Esophagus muscularis mucosa (tissue), 4 donors: ENCODE measurements at regions not wholly inside any gene's neighbourhood (a gene's known extent, or its start where the extent isn't known, plus 50 kb on each side); places are given as distances from the start of the nearest gene placed in this dataset.

Experiments
- DNase-seq: peaks from one replicate; pipeline ENCODE4 v3.0.0-alpha.2; 2017; ENCODE audit errors: extremely low spot score
- H3K27ac ChIP-seq, 4 donors: fragments of 200-600 bp; sonication (generic); replicated peaks in 1 of 4; 1 replicate in 3 of 4; 2 replicates in 1 of 4; pipeline ENCODE4 v1.5.1; 2016 to 2019; ENCODE audit warnings: mild to moderate bottlenecking in 1 of 4
- H3K27me3 ChIP-seq, 4 donors: fragments of 200-600 bp; sonication (generic); one replicate each; pipeline versions ENCODE4 v1.5.1 to v1.6.0; 2016 to 2019
- H3K36me3 ChIP-seq, 4 donors: fragments of 200-600 bp; sonication (generic); one replicate each; pipeline ENCODE4 v1.5.1; 2016 to 2019
- H3K4me1 ChIP-seq, 4 donors: fragments of 200-600 bp; sonication (generic); one replicate each; pipeline ENCODE4 v1.5.1; 2016 to 2019
- H3K4me3 ChIP-seq, 4 donors: fragments of 200-600 bp; sonication (generic); 1 replicate in 2 of 4; 2 replicates in 2 of 4; pipeline ENCODE4 v1.5.1; 2016 to 2019; ENCODE audit warnings: mild to moderate bottlenecking in 4 of 4, moderate library complexity in 1 of 4
- H3K9me3 ChIP-seq, 4 donors: fragments of 200-600 bp; sonication (generic); 1 replicate in 3 of 4; 2 replicates in 1 of 4; pipeline ENCODE4 v1.5.1; 2016 to 2019
- CTCF ChIP-seq, 3 experiments: fragments of 200-600 bp in 2 of 3; fragments of 450-650 bp in 1 of 3; sonication (generic) in 2 of 3; IDR thresholded peaks; one replicate each; pipeline ENCODE4 v1.5.1; 2017 to 2019; ENCODE audit warnings: antibody characterized with exemption in 3 of 3, mild to moderate bottlenecking in 2 of 3, moderate library complexity in 1 of 3
- EP300 ChIP-seq: sonication (generic); formaldehyde crosslinking; IDR thresholded peaks from one replicate; pipeline ENCODE4 v1.6.1; 2017; ENCODE audit warnings: antibody characterized with exemption
- POLR2A ChIP-seq: fragments of 450-650 bp; IDR thresholded peaks from one replicate; pipeline ENCODE4 v1.6.1; 2017; ENCODE audit warnings: antibody characterized with exemption, moderate library complexity, mild to moderate bottlenecking, low read depth
- POLR2AphosphoS5 ChIP-seq, 2 donors: sonication (generic); formaldehyde crosslinking; IDR thresholded peaks; one replicate each; pipeline ENCODE4 v1.6.1; 2017; ENCODE audit warnings: antibody characterized with exemption in 2 of 2
- WGBS: methylation state at CpG from one replicate; pipeline ENCODE4 v1.1.5; 2018; 5-methylcytosine and 5-hydroxymethylcytosine counted together
- intact Hi-C: fragments of 100-400 bp; cut with DNase I; formaldehyde crosslinking; loops from one replicate; pipeline ENCODE4 v1.15.1; 2023

DNA sequence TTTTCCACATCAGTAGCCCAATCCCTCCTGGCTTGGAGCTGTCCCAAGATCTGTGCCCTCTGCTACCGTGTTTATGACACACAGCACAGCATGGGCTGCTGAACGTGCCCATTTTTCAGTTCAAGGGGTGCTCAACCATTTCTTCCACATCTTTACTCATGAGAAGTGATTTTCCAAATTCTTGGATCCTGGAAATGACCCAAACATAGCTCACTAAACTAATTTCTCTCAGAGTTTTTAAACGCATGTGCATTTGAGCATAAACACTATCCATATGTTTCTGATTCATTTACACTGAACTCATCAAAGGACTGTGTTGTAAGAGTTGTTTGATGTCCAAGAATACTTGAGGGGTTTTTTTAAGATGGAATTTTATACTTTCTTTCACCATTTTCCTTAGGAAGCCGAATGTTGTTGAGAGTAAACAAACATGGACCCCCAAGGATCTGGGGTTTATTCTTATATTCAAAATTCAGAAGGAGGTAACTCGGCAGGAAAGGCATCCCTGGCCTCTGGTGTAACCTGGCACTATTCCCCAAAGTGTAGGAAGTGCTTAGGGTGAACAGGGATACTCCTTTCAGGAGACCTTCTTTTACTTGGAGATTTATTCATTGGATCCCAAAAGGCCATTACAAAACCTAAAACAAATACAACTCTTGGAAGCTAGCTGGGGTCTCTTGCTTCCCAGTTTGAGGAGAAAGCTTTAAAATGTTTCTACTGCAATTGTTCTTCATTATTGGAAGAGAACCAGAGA lies 215.0 kb downstream of the BMP4 start:
- TF ChIP-seq EP300 = no peak
- no peak for TF ChIP-seq POLR2A
- no peak for TF ChIP-seq POLR2AphosphoS5 (IDR thresholded peaks at IDR 0.05)
- no peak for TF ChIP-seq CTCF (IDR thresholded peaks at IDR 0.05)
- no peak overlapping the region for H3K4me3 ChIP-seq
- no peak overlapping the region for H3K27ac ChIP-seq
- no peak for DNase-seq
- WGBS = 74% methylated on average over 5 of the region's 5 CpGs
- H3K4me1 ChIP-seq = peaks cover 0 to 7% (median 3%) of the 10 kb centered on the region in 4 donors
- H3K36me3 ChIP-seq = no peaks in the 10 kb centered on the region
- no peaks in the 10 kb centered on the region for H3K9me3 ChIP-seq
- no peaks in the 10 kb centered on the region for H3K27me3 ChIP-seq
- intact Hi-C loops = no loop called here

DNA sequence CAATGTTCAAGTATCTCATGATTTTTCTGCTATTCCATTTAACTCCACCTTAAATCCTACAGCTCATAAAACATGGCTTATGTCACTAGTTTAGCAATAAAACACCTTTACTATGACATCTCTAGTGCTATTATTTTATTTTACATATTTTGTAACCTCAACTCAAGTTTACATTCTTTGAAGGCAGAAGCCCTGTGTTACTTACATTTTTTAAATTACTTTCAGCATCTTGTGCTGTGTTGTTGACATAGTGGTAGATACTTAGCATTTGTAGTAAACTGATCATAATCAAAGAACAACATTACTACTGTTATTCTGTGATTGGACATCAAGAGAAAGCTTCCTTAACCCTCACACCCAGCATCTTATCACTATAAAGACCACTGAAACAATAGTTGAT lies 216.1 kb downstream of the BMP4 start:
- no peak for TF ChIP-seq POLR2AphosphoS5 (IDR thresholded peaks at IDR 0.05)
- intact Hi-C loops = no loop called here
- Histone ChIP-seq H3K4me3 (no peak overlapping the region), H3K9me3 (no peaks in the 10 kb centered on the region), H3K4me1 (peaks cover 0 to 7% (median 3%) of the 10 kb centered on the region in 4 donors), H3K27ac (no peak overlapping the region), H3K36me3 (no peaks in the 10 kb centered on the region), H3K27me3 (no peaks in the 10 kb centered on the region)
- no peak for DNase-seq

DNA sequence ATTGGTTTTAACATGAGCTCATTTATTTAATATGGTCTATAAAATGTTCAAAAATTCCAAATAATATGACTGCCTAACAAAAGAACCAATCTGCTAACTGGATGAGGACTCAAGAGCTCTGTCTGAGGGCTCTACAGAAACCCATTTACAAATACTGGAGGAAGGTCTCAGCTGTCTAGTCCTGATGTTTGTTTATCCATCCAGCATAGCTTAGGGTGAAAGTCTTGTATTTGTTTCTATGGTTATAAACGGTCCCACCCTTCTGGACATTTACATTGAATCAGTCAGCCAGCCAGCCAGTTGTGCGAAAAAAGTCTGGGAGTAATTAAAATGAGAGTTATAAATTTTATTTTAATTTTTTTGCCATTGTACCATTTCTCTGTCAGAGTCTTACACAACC lies 220.7 kb downstream of the BMP4 start:
- Histone ChIP-seq H3K9me3 (no peaks in the 10 kb centered on the region), H3K4me1 (no peaks in the 10 kb centered on the region), H3K27ac (no peak overlapping the region), H3K27me3 (no peaks in the 10 kb centered on the region), H3K36me3 (no peaks in the 10 kb centered on the region), H3K4me3 (no peak overlapping the region)
- 52% methylated on average over 2 of the region's 2 CpGs for WGBS
- no peak for DNase-seq
- TF ChIP-seq POLR2A = no peak
- TF ChIP-seq CTCF (IDR thresholded peaks at IDR 0.05) = no peak
- no peak for TF ChIP-seq POLR2AphosphoS5 (IDR thresholded peaks at IDR 0.05)
- no peak for TF ChIP-seq EP300
- intact Hi-C loops = no loop called here

DNA sequence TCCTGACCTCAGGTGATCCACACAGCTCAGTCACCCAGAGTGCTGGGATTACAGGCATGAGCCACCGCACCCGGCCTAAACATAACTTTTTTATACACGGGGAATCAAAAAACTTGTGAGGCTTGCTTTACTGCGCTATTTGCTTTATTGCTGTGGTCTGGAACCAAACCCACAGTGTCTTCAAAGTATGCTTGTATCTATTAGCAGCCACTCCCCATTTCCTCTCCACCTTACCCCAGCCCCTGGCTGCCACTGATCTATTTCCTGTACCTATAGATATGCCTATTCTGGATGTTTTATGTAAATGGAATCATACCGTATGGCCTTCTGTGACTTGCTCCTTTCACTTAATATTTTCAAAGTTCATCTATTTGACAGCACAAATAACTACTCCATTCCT lies 233.4 kb downstream of the BMP4 start:
- intact Hi-C loops = no loop called here
- Histone ChIP-seq H3K27ac (no peak overlapping the region), H3K9me3 (no peaks in the 10 kb centered on the region), H3K4me1 (no peaks in the 10 kb centered on the region), H3K4me3 (no peak overlapping the region), H3K27me3 (no peaks in the 10 kb centered on the region), H3K36me3 (no peaks in the 10 kb centered on the region)
- TF ChIP-seq CTCF (IDR thresholded peaks at IDR 0.05) = no peak
- no peak for TF ChIP-seq POLR2AphosphoS5 (IDR thresholded peaks at IDR 0.05)
- no peak for TF ChIP-seq POLR2A
- TF ChIP-seq EP300 = no peak
- DNase-seq = no peak
- WGBS = 87% methylated on average over 5 of the region's 5 CpGs

DNA sequence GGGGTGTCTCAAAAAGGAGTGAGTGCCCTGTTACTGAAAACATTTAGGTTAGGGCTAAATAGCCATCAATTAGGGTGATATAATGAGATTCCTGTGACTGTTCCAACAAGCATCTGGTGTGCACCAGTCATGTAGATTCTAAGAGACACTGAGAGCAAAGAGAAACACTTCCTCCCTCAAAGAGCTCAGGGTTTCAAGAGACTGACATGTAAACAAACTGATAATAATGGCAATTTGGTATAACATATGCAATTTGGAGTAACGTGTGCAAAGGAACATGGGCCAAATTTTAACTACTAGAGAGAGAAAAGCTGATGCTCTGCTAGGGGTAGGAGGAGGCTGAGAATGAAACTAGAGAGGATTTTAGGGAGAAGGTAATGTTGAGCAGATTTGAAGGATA lies 237.1 kb downstream of the BMP4 start:
- no peak for DNase-seq
- H3K9me3 ChIP-seq = no peaks in the 10 kb centered on the region
- H3K4me3 ChIP-seq = no peak overlapping the region
- H3K4me1 ChIP-seq = peaks cover 0 to 8% (median 3%) of the 10 kb centered on the region in 4 donors
- 29% methylated on average over 1 of the region's 1 CpG for WGBS
- no peaks in the 10 kb centered on the region for H3K27me3 ChIP-seq
- intact Hi-C loops = no loop called here
- TF ChIP-seq POLR2A (no peak), POLR2AphosphoS5 (IDR thresholded peaks at IDR 0.05) (no peak), EP300 (no peak)
- H3K36me3 ChIP-seq = no peaks in the 10 kb centered on the region
- no peak overlapping the region for H3K27ac ChIP-seq

- Histone ChIP-seq H3K27me3 (no peaks in the 10 kb centered on the region), H3K27ac (no peak overlapping the region), H3K4me3 (no peak overlapping the region), H3K9me3 (no peaks in the 10 kb centered on the region), H3K4me1 (peaks cover 0 to 8% (median 3%) of the 10 kb centered on the region in 4 donors), H3K36me3 (no peaks in the 10 kb centered on the region)
- intact Hi-C loops = no loop called here
- no peak for TF ChIP-seq EP300
- TF ChIP-seq CTCF (IDR thresholded peaks at IDR 0.05) = no peak
- no peak for TF ChIP-seq POLR2AphosphoS5 (IDR thresholded peaks at IDR 0.05)
- no peak for TF ChIP-seq POLR2A
- no peak for DNase-seq
- 44% methylated on average over 6 of the region's 6 CpGs for WGBS
These were observed 240.0 kb downstream of the BMP4 start for GRCh38 chr14:53716578-53716977.
